HUES64 (cell line): ENCODE measurements at regions not wholly inside any gene's neighbourhood (a gene's known extent, or its start where the extent isn't known, plus 50 kb on each side); places are given as distances from the start of the nearest gene placed in this dataset.
A peak's percentile ranks its signal among the peaks of the same experiment; 100 is the strongest.

Source experiments
- H3K27ac ChIP-seq: 2 replicates; pipeline ENCODE4 v1.7.0; 2013; ENCODE audit warnings: low read depth, low read length, inconsistent platforms
- H3K27me3 ChIP-seq: 2 replicates; pipeline ENCODE4 v1.6.1; 2013; ENCODE audit warnings: mild to moderate bottlenecking, low read length; ENCODE audit not compliant: insufficient read depth
- H3K36me3 ChIP-seq: 2 replicates; pipeline ENCODE4 v1.6.1; 2013; ENCODE audit warnings: mild to moderate bottlenecking, low read length; ENCODE audit not compliant: insufficient read depth
- H3K4me1 ChIP-seq: 2 replicates; pipeline ENCODE4 v1.6.1; 2013; ENCODE audit warnings: mild to moderate bottlenecking, low read length, moderate library complexity; ENCODE audit not compliant: insufficient read depth
- H3K4me3 ChIP-seq: 2 replicates; pipeline ENCODE4 v1.5.1; 2013; ENCODE audit warnings: mild to moderate bottlenecking, low read length, moderate library complexity
- H3K9ac ChIP-seq: 2 replicates; pipeline ENCODE4 v1.6.1; 2013; ENCODE audit warnings: mild to moderate bottlenecking, low read depth, low read length
- H3K9me3 ChIP-seq: 2 replicates; pipeline ENCODE4 v1.6.1; 2013; ENCODE audit warnings: low read depth, low read length; ENCODE audit not compliant: insufficient read depth
- WGBS: fragments of 150-250, 120-280 bp; methylation state at CpG from one replicate; pipeline ENCODE4 v1.1.7; 2013; ENCODE audit warnings: missing lambda C conversion rate; 5-methylcytosine and 5-hydroxymethylcytosine counted together

GRCh38 chr7:13322126-13322525 lies 634.7 kb downstream of the ARL4A start:
- 32% methylated on average over 5 of the region's 5 CpGs for WGBS

GRCh38 chr7:13327669-13328068 lies 640.2 kb downstream of the ARL4A start:
- 84% methylated on average over 1 of the region's 1 CpG for WGBS
- H3K9me3 ChIP-seq, result peaks cover 10% of the 10 kb centered on the region; the same call in 1 of the 2 replicates

More at GRCh38 chr7:13322126-13322525, 634.7 kb downstream of the ARL4A start:
- Histone ChIP-seq H3K9ac (no peak overlapping the region), H3K9me3 (peaks cover 10% of the 10 kb centered on the region; the same call in 1 of the 2 replicates), H3K27ac (peak overlapping the region; percentile 56), H3K36me3 (no peaks in the 10 kb centered on the region), H3K27me3 (no peaks in the 10 kb centered on the region), H3K4me1 (peaks cover 26% of the 10 kb centered on the region), H3K4me3 (no peak overlapping the region)

GRCh38 chr7:13333371-13333770 lies 645.9 kb downstream of the ARL4A start:
- Histone ChIP-seq H3K4me1 (no peaks in the 10 kb centered on the region), H3K27ac (no peak overlapping the region), H3K9ac (no peak overlapping the region), H3K9me3 (no peaks in the 10 kb centered on the region), H3K27me3 (no peaks in the 10 kb centered on the region), H3K4me3 (no peak overlapping the region), H3K36me3 (no peaks in the 10 kb centered on the region)
- 71% methylated on average over 1 of the region's 1 CpG for WGBS

More at GRCh38 chr7:13327669-13328068, 640.2 kb downstream of the ARL4A start:
- no peak overlapping the region for H3K4me3 ChIP-seq
- no peaks in the 10 kb centered on the region for H3K27me3 ChIP-seq
- H3K27ac ChIP-seq, result no peak overlapping the region
- H3K36me3 ChIP-seq, result no peaks in the 10 kb centered on the region
- H3K9ac ChIP-seq, result no peak overlapping the region
- H3K4me1 ChIP-seq, result peaks cover 8% of the 10 kb centered on the region

GRCh38 chr7:13336227-13336626 lies 648.8 kb downstream of the ARL4A start:
- Histone ChIP-seq H3K4me1 (no peaks in the 10 kb centered on the region), H3K9ac (no peak overlapping the region), H3K36me3 (no peaks in the 10 kb centered on the region), H3K9me3 (no peaks in the 10 kb centered on the region), H3K27ac (no peak overlapping the region), H3K27me3 (no peaks in the 10 kb centered on the region), H3K4me3 (no peak overlapping the region)
- WGBS, result 96% methylated on average over 2 of the region's 4 CpGs

GRCh38 chr7:13352677-13353076 lies 636.8 kb downstream of the ETV1 start:
- no peak overlapping the region for H3K27ac ChIP-seq
- no peaks in the 10 kb centered on the region for H3K27me3 ChIP-seq
- 83% methylated on average over 1 of the region's 1 CpG for WGBS
- no peaks in the 10 kb centered on the region for H3K36me3 ChIP-seq
- H3K9me3 ChIP-seq, result no peaks in the 10 kb centered on the region
- no peaks in the 10 kb centered on the region for H3K4me1 ChIP-seq
- H3K4me3 ChIP-seq, result no peak overlapping the region
- H3K9ac ChIP-seq, result no peak overlapping the region

- H3K4me3 ChIP-seq, result no peak overlapping the region
- no peaks in the 10 kb centered on the region for H3K9me3 ChIP-seq
- WGBS, result 86% methylated on average over 10 of the region's 10 CpGs
- no peaks in the 10 kb centered on the region for H3K4me1 ChIP-seq
- no peaks in the 10 kb centered on the region for H3K36me3 ChIP-seq
- H3K9ac ChIP-seq, result no peak overlapping the region
- H3K27me3 ChIP-seq, result no peaks in the 10 kb centered on the region
- H3K27ac ChIP-seq, result no peak overlapping the region
Observed at GRCh38 chr7:13359656-13360055, 629.8 kb downstream of the ETV1 start.

- Histone ChIP-seq H3K27me3 (no peaks in the 10 kb centered on the region), H3K9me3 (no peaks in the 10 kb centered on the region), H3K36me3 (no peaks in the 10 kb centered on the region), H3K27ac (no peak overlapping the region), H3K9ac (no peak overlapping the region), H3K4me1 (no peaks in the 10 kb centered on the region), H3K4me3 (no peak overlapping the region)
- no CpG with 5 or more reads among the region's 1 CpG for WGBS
Observed at GRCh38 chr7:13386741-13387140, 602.7 kb downstream of the ETV1 start.

- no peaks in the 10 kb centered on the region for H3K27me3 ChIP-seq
- 85% methylated on average over 2 of the region's 2 CpGs for WGBS
- no peak overlapping the region for H3K9ac ChIP-seq
- no peaks in the 10 kb centered on the region for H3K36me3 ChIP-seq
- no peaks in the 10 kb centered on the region for H3K9me3 ChIP-seq
- H3K27ac ChIP-seq, result no peak overlapping the region
- H3K4me1 ChIP-seq, result 0 out of 2 replicates have a peak, but pooled peaks cover 4% of the 10 kb centered on the region
- H3K4me3 ChIP-seq, result no peak overlapping the region
Observed at GRCh38 chr7:13407911-13408310, 581.6 kb downstream of the ETV1 start.

GRCh38 chr7:13411151-13411550 lies 578.3 kb downstream of the ETV1 start:
- Histone ChIP-seq H3K36me3 (no peaks in the 10 kb centered on the region), H3K4me3 (no peak overlapping the region), H3K9me3 (no peaks in the 10 kb centered on the region), H3K4me1 (0 out of 2 replicates have a peak, but pooled peaks cover 4% of the 10 kb centered on the region), H3K9ac (no peak overlapping the region), H3K27me3 (no peaks in the 10 kb centered on the region), H3K27ac (no peak overlapping the region)

GRCh38 chr7:13411636-13412035 lies 577.8 kb downstream of the ETV1 start:
- no peaks in the 10 kb centered on the region for H3K36me3 ChIP-seq
- WGBS, result 77% methylated on average over 2 of the region's 3 CpGs
- no peak overlapping the region for H3K27ac ChIP-seq
- no peak overlapping the region for H3K4me3 ChIP-seq
- H3K27me3 ChIP-seq, result no peaks in the 10 kb centered on the region
- no peaks in the 10 kb centered on the region for H3K9me3 ChIP-seq
- H3K9ac ChIP-seq, result no peak overlapping the region
- H3K4me1 ChIP-seq, result 0 out of 2 replicates have a peak, but pooled peaks cover 4% of the 10 kb centered on the region

- Histone ChIP-seq H3K36me3 (no peaks in the 10 kb centered on the region), H3K4me3 (no peak overlapping the region), H3K27me3 (no peaks in the 10 kb centered on the region), H3K4me1 (no peaks in the 10 kb centered on the region), H3K27ac (no peak overlapping the region), H3K9me3 (peaks cover 10% of the 10 kb centered on the region; the same call in 1 of the 2 replicates), H3K9ac (no peak overlapping the region)
Observed at GRCh38 chr7:13414181-13414580, 575.3 kb downstream of the ETV1 start.

- Histone ChIP-seq H3K27me3 (no peaks in the 10 kb centered on the region), H3K27ac (no peak overlapping the region), H3K9ac (no peak overlapping the region), H3K9me3 (peaks cover 11% of the 10 kb centered on the region; the same call in 1 of the 2 replicates), H3K36me3 (no peaks in the 10 kb centered on the region), H3K4me3 (no peak overlapping the region), H3K4me1 (no peaks in the 10 kb centered on the region)
- WGBS, result 91% methylated on average over 5 of the region's 5 CpGs
Observed at GRCh38 chr7:13414661-13415107, 574.8 kb downstream of the ETV1 start.
